OCI-LY7 (cell line): ENCODE measurements at regions not wholly inside any gene's neighbourhood (a gene's known extent, or its start where the extent isn't known, plus 50 kb on each side); places are given as distances from the start of the nearest gene placed in this dataset.

Source experiments
- BruUV-seq: library from RNA; stranded (reverse); fragments of 400-500 nt; replicated peaks from 2 replicates; lab custom pipeline; 2021; lab: Mats Ljungman, UMichigan
- CTCF ChIA-PET: fragments of 300-600 bp; sonication (Branson Sonifier 250); formaldehyde crosslinking; loops from one replicate; lab custom pipeline; 2022; ENCODE audit warnings: antibody characterized with exemption; ENCODE audit not compliant: unreplicated experiment; lab: Charles Lee
- POLR2A ChIA-PET: fragments of 300-600 bp; sonication (Branson Sonifier 250); formaldehyde crosslinking; loops from one replicate; lab custom pipeline; 2022; ENCODE audit warnings: antibody characterized with exemption; lab: Charles Lee
- DNase-seq: peaks from one replicate; pipeline ENCODE4 v3.0.0-alpha.2; 2015; ENCODE audit warnings: low spot score
- H2AFZ ChIP-seq: fragments of 200-600 bp; sonication (generic), shearing (Covaris generic); 2 replicates; pipeline ENCODE4 v1.6.1; 2014; ENCODE audit warnings: mild to moderate bottlenecking, antibody characterized with exemption, low read length, moderate library complexity
- H3K27ac ChIP-seq: fragments of 200-600 bp; sonication (generic); 2 replicates; pipeline ENCODE4 v1.5.1; 2014; ENCODE audit warnings: mixed run types, low read depth, mild to moderate bottlenecking, moderate library complexity, low read length, inconsistent platforms; ENCODE audit not compliant: poor library complexity, severe bottlenecking
- H3K36me3 ChIP-seq: fragments of 200-600 bp; sonication (generic); 2 replicates; pipeline ENCODE4 v1.6.1; 2014; ENCODE audit warnings: mild to moderate bottlenecking, antibody characterized with exemption, low read length, moderate library complexity, mixed read lengths; ENCODE audit not compliant: insufficient read depth
- H3K4me1 ChIP-seq: fragments of 200-600 bp; sonication (generic); 2 replicates; pipeline ENCODE4 v1.5.1; 2014; ENCODE audit warnings: mild to moderate bottlenecking, low read length; ENCODE audit not compliant: insufficient read depth, poor library complexity, severe bottlenecking
- H3K4me2 ChIP-seq: fragments of 200-600 bp; sonication (generic); 2 replicates; pipeline ENCODE4 v1.6.1; 2014; ENCODE audit warnings: mild to moderate bottlenecking, low read length
- H3K4me3 ChIP-seq: fragments of 200-600 bp; sonication (generic); 2 replicates; pipeline ENCODE4 v1.5.1; 2014; ENCODE audit warnings: mild to moderate bottlenecking, low read depth, low read length; ENCODE audit not compliant: poor library complexity, severe bottlenecking
- H3K79me2 ChIP-seq: fragments of 200-600 bp; sonication (generic); 2 replicates; pipeline ENCODE4 v1.6.1; 2016; ENCODE audit warnings: low read depth, mild to moderate bottlenecking, low read length, moderate library complexity, mixed read lengths; ENCODE audit not compliant: insufficient read depth
- H3K9me2 ChIP-seq: fragments of 200-600 bp; sonication (generic); 2 replicates; pipeline ENCODE4 v1.6.1; 2016; ENCODE audit warnings: mild to moderate bottlenecking, low read length, mixed read lengths; ENCODE audit not compliant: insufficient read depth
- H3K9me3 ChIP-seq: fragments of 200-600 bp; sonication (generic); 2 replicates; pipeline ENCODE4 v1.6.1; 2014; ENCODE audit warnings: mild to moderate bottlenecking, mixed run types, low read length, mixed read lengths
- H4K20me1 ChIP-seq: fragments of 200-600 bp; sonication (generic); 2 replicates; pipeline ENCODE4 v1.6.1; 2014; ENCODE audit warnings: mild to moderate bottlenecking, antibody characterized with exemption, low read length, moderate library complexity, mixed read lengths; ENCODE audit not compliant: insufficient read depth
- EZH2phosphoT487 ChIP-seq: fragments of 200-600 bp; sonication (generic); IDR thresholded peaks from 2 replicates; pipeline ENCODE4 v1.6.1; 2018; ENCODE audit warnings: low read depth, borderline replicate concordance, mild to moderate bottlenecking, mixed run types, antibody characterized with exemption, low read length, moderate library complexity, mixed read lengths
- intact Hi-C: fragments of 100-400 bp; cut with micrococcal nuclease; formaldehyde crosslinking; loops from one replicate; pipeline ENCODE4 v1.10.0; 2022; ENCODE audit not compliant: unreplicated experiment
- TF ChIP-seq, protein P1 (sequence below): fragments of 200-600 bp; sonication (generic); conservative IDR thresholded peaks from 2 replicates; pipeline ENCODE4 v1.5.1; 2014; ENCODE audit warnings: mild to moderate bottlenecking, antibody characterized with exemption, low read length, moderate library complexity, mixed read lengths

DNA sequence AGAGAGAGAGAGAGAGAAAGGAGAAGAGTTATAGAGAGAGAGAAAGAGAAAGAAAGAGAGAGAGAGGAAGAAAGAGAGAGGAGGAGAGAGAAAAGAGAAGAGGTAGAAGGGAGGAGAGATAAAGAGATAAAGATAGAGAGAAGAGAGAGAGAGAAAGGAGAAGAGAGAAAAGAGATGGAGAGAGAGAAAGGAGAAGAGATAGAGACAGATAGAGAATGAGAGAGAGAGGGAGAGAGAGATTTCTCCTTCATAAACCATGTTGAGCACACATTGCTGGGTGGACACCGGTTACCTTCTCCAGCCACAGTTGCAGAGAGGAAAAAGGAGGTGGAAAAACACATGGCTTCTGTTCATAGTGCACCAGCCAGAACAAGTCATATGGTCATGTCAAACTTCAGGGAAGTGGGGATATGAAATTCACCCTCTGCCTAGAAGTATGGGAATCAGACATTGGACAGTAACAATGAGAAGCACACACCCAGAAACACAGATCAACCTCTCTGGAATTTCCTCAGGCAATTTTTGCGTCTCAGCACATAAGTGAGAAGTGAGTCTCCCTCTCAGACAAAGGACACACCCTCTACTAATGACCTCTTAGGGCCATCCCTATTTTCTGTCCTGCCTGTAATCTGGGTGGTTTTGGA is 172.5 kb upstream of the SVIL start:
- TF ChIP-seq EZH2phosphoT487, result no peak
- TF ChIP-seq, protein P1, sequence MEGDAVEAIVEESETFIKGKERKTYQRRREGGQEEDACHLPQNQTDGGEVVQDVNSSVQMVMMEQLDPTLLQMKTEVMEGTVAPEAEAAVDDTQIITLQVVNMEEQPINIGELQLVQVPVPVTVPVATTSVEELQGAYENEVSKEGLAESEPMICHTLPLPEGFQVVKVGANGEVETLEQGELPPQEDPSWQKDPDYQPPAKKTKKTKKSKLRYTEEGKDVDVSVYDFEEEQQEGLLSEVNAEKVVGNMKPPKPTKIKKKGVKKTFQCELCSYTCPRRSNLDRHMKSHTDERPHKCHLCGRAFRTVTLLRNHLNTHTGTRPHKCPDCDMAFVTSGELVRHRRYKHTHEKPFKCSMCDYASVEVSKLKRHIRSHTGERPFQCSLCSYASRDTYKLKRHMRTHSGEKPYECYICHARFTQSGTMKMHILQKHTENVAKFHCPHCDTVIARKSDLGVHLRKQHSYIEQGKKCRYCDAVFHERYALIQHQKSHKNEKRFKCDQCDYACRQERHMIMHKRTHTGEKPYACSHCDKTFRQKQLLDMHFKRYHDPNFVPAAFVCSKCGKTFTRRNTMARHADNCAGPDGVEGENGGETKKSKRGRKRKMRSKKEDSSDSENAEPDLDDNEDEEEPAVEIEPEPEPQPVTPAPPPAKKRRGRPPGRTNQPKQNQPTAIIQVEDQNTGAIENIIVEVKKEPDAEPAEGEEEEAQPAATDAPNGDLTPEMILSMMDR, result no peak
- Histone ChIP-seq H2AFZ (no peak overlapping the region), H3K4me2 (no peak overlapping the region)

DNA sequence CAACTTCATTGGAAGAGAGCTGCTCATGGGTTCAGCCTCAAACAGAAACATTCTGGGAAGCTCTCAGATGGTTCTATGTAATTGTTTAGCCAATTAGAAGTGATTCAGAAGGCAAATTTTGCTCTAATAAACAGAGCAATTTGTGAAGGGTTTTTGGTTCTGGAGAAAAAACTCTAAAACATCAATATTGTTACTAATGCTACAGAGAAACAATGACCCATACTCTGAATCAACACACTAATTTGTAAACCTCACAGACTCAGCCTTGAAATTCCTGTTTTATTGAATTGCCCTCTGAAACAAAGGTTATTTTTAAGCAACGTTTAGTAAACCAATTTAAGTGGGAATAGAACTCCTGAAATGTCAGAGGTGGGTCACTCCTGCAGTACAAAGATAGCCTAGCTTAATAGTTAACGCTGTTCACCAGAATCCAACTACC is 171.6 kb upstream of the SVIL start:
- Histone ChIP-seq H4K20me1 (no peaks in the 10 kb centered on the region), H3K9me3 (no peaks in the 10 kb centered on the region), H3K4me2 (no peak overlapping the region), H3K79me2 (no peaks in the 10 kb centered on the region), H3K36me3 (no peaks in the 10 kb centered on the region), H2AFZ (no peak overlapping the region), H3K4me1 (no peaks in the 10 kb centered on the region), H3K4me3 (no peak overlapping the region), H3K27ac (no peak overlapping the region), H3K9me2 (no peaks in the 10 kb centered on the region)
- TF ChIP-seq, protein P1, result no peak
- TF ChIP-seq EZH2phosphoT487, result no peak
- intact Hi-C loops, result no loop called here
- CTCF ChIA-PET, result no interaction called here
- POLR2A ChIA-PET, result no interaction called here
- no peak for DNase-seq
- BruUV-seq, result no TSS peak

More for the DNA sequence above, 172.5 kb upstream of the SVIL start:
- H3K4me1 ChIP-seq, result no peaks in the 10 kb centered on the region
- no peak overlapping the region for H3K4me3 ChIP-seq
- H3K9me2 ChIP-seq, result no peaks in the 10 kb centered on the region
- CTCF ChIA-PET, result no interaction called here
- POLR2A ChIA-PET, result no interaction called here
- DNase-seq, result no peak
- no peak overlapping the region for H3K27ac ChIP-seq
- H3K79me2 ChIP-seq, result no peaks in the 10 kb centered on the region
- intact Hi-C loops, result no loop called here
- no TSS peak for BruUV-seq
- no peaks in the 10 kb centered on the region for H3K9me3 ChIP-seq
- H4K20me1 ChIP-seq, result no peaks in the 10 kb centered on the region
- H3K36me3 ChIP-seq, result no peaks in the 10 kb centered on the region

DNA sequence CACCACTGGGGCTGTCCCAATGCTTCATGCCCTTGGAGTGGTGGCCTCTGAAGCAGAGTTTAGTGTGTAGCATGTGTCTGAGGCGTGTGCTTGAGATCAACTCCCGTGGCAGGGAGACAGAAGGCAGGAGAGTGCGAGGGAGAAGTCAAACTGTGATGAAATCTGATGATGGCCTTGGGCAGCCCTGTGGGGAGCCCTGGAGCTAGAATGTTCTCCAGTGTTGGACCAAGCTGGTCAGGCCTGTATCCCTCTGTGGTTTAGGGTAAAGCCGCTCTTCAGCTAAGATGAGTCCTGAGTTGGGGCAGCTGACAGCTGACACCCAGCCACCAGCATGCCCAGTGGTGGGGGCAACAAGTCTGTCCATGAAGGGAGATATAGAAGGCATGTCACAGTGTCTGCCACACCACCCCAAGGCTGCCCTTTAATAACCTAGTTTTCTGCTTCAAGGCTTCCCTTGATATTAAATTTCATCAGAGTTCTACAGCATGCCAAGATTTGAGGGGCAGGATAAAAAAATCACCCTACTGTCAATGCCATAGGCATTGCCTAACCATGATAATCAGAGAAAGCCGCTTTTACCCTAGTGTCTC is 170.5 kb upstream of the SVIL start:
- intact Hi-C loops, result no loop called here
- no peaks in the 10 kb centered on the region for H3K4me1 ChIP-seq
- POLR2A ChIA-PET, result no interaction called here
- H3K27ac ChIP-seq, result no peak overlapping the region
- no peaks in the 10 kb centered on the region for H4K20me1 ChIP-seq
- DNase-seq, result no peak
- no peak overlapping the region for H3K4me3 ChIP-seq
- BruUV-seq, result no TSS peak
- H3K9me3 ChIP-seq, result no peaks in the 10 kb centered on the region
- H3K79me2 ChIP-seq, result no peaks in the 10 kb centered on the region
- H3K36me3 ChIP-seq, result no peaks in the 10 kb centered on the region
- no peak for TF ChIP-seq EZH2phosphoT487
- TF ChIP-seq, protein P1, result no peak
- H3K4me2 ChIP-seq, result no peak overlapping the region
- no peak overlapping the region for H2AFZ ChIP-seq
- CTCF ChIA-PET, result interaction anchor here (0.6 kb wide), 1 partner anchor 552 kb away, joined by 3 read pairs; no protein-coding TSS in a partner anchor
- no peaks in the 10 kb centered on the region for H3K9me2 ChIP-seq
